ENCODE measurements at regions not wholly inside any gene's neighbourhood (a gene's known extent, or its start where the extent isn't known, plus 50 kb on each side); places are given as distances from the start of the nearest gene placed in this dataset.
A peak's percentile ranks its signal among the peaks of the same experiment; 100 is the strongest.

DNA sequence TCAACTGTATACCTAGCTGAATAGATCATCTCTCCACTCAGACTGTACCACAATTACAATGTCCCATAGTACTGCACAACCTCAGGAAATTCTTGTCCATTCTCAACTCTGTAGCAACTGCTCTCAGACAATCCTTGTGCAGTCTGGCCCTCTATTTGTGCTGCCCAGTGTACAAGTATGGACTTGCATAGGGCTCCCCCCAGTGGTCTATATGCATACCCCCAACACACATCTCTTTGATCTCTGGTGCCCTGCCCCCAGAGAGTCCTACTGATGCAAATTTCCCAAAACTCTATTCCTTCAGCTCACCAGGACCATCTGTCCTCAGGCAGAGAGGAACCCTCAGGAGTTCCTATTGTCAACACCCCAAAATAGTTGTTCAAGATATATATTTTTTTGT lies 205.3 kb downstream of the SLCO4C1 start:
- Histone ChIP-seq H2BK12ac (ENCODE audit: low read depth, low read length) (no peak overlapping the region), H2AK5ac (ENCODE audit: low read depth, low read length) (no peak overlapping the region), H3K79me2 (ENCODE audit: control insufficient read depth in 1 of 2, insufficient read depth in 2 of 2, low read length in 2 of 2) (no peaks in the 10 kb centered on the region), H2BK20ac (ENCODE audit: low read length) (no peak overlapping the region), H2BK15ac (ENCODE audit: low read length) (no peak overlapping the region), H3K4ac (replicated peaks; ENCODE audit: insufficient read length, low read depth, low read length) (no peak overlapping the region), H2AFZ (ENCODE audit: low read length) (no peak overlapping the region), H3K79me1 (ENCODE audit: low read depth, low read length) (no peaks in the 10 kb centered on the region), H4K20me1 (replicated peaks in 1 of 2; ENCODE audit: control insufficient read depth in 1 of 2, insufficient read depth in 2 of 2, low read length in 2 of 2) (no peaks in the 10 kb centered on the region), H3K23ac (ENCODE audit: insufficient read length) (no peak overlapping the region), H3K14ac (ENCODE audit: insufficient read length) (no peak overlapping the region), H3K23me2 (ENCODE audit: low read depth, low read length) (no peaks in the 10 kb centered on the region), H3K9me3 (ENCODE audit: insufficient read depth in 2 of 2, low read depth in 1 of 2, low read length in 1 of 2) (peaks cover 0 to 3% of the 10 kb centered on the region in 2 experiments; a peak in 1 of 4 replicates), H4K5ac (ENCODE audit: insufficient read length, low read depth, low read length) (no peak overlapping the region), H4K8ac (ENCODE audit: extremely low read depth, insufficient read depth, low read length) (no peak overlapping the region), H3K27ac (ENCODE audit: low read depth, low read length) (no peak overlapping the region), H3K27me3 (replicated peaks in 1 of 4; ENCODE audit: control insufficient read depth in 3 of 4, extremely low read depth in 1 of 4, insufficient read depth in 3 of 4, low read length in 3 of 4) (no peaks in the 10 kb centered on the region), H4K91ac (replicated peaks; ENCODE audit: insufficient read length, low read length) (no peak overlapping the region), H3K4me2 (ENCODE audit: insufficient read depth in 1 of 2, low read depth in 2 of 2, low read length in 2 of 2) (no peak overlapping the region), H3K56ac (replicated peaks; ENCODE audit: insufficient read length, low read depth, low read length) (no peak overlapping the region), H3K4me1 (replicated peaks in 1 of 4; ENCODE audit: control insufficient read depth in 3 of 4, insufficient read depth in 4 of 4, low read length in 3 of 4) (peaks cover 0 to 4% (median 1%) of the 10 kb centered on the region in 4 experiments; a peak in 2 of 7 replicates), H3K4me3 (ENCODE audit: extremely low read depth in 1 of 4, insufficient read depth in 2 of 4, low read depth in 3 of 4, low read length in 4 of 4) (no peak overlapping the region), H3K18ac (ENCODE audit: extremely low read depth, low read length) (no peak overlapping the region), H2BK5ac (ENCODE audit: low read depth, low read length) (no peak overlapping the region), H3K36me3 (ENCODE audit: control insufficient read depth in 2 of 4, insufficient read depth in 4 of 4, low read length in 3 of 4) (no peaks in the 10 kb centered on the region), H2BK120ac (replicated peaks; ENCODE audit: low read depth, low read length) (no peak overlapping the region), H3K9ac (replicated peaks in 1 of 4; ENCODE audit: extremely low read depth in 1 of 4, low read depth in 3 of 4, low read length in 3 of 4) (no peak overlapping the region)
- ChIA-PET CTCF (ENCODE audit: partially characterized antibody) (interaction anchor here (0.6 to 2.9 kb wide), 19 partner anchors 9 to 1153 kb away, joined by 3 to 31 read pairs (median 4); no protein-coding TSS in a partner anchor), POLR2A (ENCODE audit: partially characterized antibody) (no interaction called here)
- TF ChIP-seq TCF12 (IDR thresholded peaks at IDR 0.05; ENCODE audit: low read depth, low read length) (no peak), CTBP2 (IDR thresholded peaks at IDR 0.05; ENCODE audit: borderline replicate concordance, insufficient read depth, insufficient read length, low read length) (no peak), CEBPB (IDR thresholded peaks at IDR 0.05; ENCODE audit: low read depth, low read length) (no peak), MAX (IDR thresholded peaks at IDR 0.05) (no peak), BACH1 (IDR thresholded peaks at IDR 0.05; ENCODE audit: low read length) (no peak), CBX5 (IDR thresholded peaks at IDR 0.05; ENCODE audit: low read depth, low read length) (no peak), BRCA1 (IDR thresholded peaks at IDR 0.05; ENCODE audit: low read depth, low read length) (no peak), SAP30 (IDR thresholded peaks at IDR 0.05; ENCODE audit: insufficient read depth, insufficient replicate concordance, low read length) (no peak), TEAD4 (IDR thresholded peaks at IDR 0.05; ENCODE audit: low read depth, low read length) (no peak), RAD21 (IDR thresholded peaks at IDR 0.05 in 1 of 2, conservative IDR thresholded peaks at IDR 0.05 in 1 of 2; ENCODE audit: low read depth in 2 of 2, low read length in 2 of 2) (peak; percentile 49 to 60)
- TF ChIP-seq, protein P1, sequence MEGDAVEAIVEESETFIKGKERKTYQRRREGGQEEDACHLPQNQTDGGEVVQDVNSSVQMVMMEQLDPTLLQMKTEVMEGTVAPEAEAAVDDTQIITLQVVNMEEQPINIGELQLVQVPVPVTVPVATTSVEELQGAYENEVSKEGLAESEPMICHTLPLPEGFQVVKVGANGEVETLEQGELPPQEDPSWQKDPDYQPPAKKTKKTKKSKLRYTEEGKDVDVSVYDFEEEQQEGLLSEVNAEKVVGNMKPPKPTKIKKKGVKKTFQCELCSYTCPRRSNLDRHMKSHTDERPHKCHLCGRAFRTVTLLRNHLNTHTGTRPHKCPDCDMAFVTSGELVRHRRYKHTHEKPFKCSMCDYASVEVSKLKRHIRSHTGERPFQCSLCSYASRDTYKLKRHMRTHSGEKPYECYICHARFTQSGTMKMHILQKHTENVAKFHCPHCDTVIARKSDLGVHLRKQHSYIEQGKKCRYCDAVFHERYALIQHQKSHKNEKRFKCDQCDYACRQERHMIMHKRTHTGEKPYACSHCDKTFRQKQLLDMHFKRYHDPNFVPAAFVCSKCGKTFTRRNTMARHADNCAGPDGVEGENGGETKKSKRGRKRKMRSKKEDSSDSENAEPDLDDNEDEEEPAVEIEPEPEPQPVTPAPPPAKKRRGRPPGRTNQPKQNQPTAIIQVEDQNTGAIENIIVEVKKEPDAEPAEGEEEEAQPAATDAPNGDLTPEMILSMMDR (IDR thresholded peaks at IDR 0.05; ENCODE audit: control extremely low read depth in 1 of 3, insufficient read depth in 1 of 3, low read depth in 1 of 3, low read length in 3 of 3), result peak; percentile 33 to 46 (median 41)
- DNase-seq (ENCODE audit: low read depth in 1 of 2, low spot score in 2 of 2), result no peak
- FAIRE-seq, result no peak

All from H1 (cell line).